SK-N-SH treated with all-trans-retinoic acid at 6 μM for 48 hours (cell line): ENCODE measurements at regions not wholly inside any gene's neighbourhood (a gene's known extent, or its start where the extent isn't known, plus 50 kb on each side); places are given as distances from the start of the nearest gene placed in this dataset.

Experiments
- ARNTL ChIP-seq: fragments of 450-650 bp; formaldehyde crosslinking; IDR thresholded peaks from 2 replicates; pipeline ENCODE4 v1.5.0; 2020; ENCODE audit warnings: low read depth, mild to moderate bottlenecking, moderate library complexity, borderline replicate concordance
- CSDC2 ChIP-seq: fragments of 250-450 bp; sonication (Bioruptor Pico); IDR thresholded peaks from 2 replicates; pipeline ENCODE4 v1.5.0; 2020; ENCODE audit warnings: mild to moderate bottlenecking, moderate library complexity
- GLIS3 ChIP-seq: fragments of 250-450 bp; sonication (Bioruptor Pico); IDR thresholded peaks from 2 replicates; pipeline ENCODE4 v1.5.0; 2020; ENCODE audit warnings: mild to moderate bottlenecking, moderate library complexity
- ISL1 ChIP-seq: fragments of 250-450 bp; sonication (Bioruptor Pico); IDR thresholded peaks from 2 replicates; pipeline ENCODE4 v2.1.2; 2022; ENCODE audit warnings: mild to moderate bottlenecking, moderate library complexity
- PPARA ChIP-seq: fragments of 250-450 bp; sonication (Bioruptor Pico); IDR thresholded peaks from 2 replicates; pipeline ENCODE4 v1.5.0; 2020; ENCODE audit warnings: mild to moderate bottlenecking, borderline replicate concordance
- RARB ChIP-seq: fragments of 250-450 bp; sonication (Bioruptor Pico); IDR thresholded peaks from 2 replicates; pipeline ENCODE4 v1.8.0; 2021; ENCODE audit warnings: mild to moderate bottlenecking, moderate library complexity
- SNAI2 ChIP-seq: fragments of 250-450 bp; sonication (Bioruptor Pico); IDR thresholded peaks from 2 replicates; pipeline ENCODE4 v1.5.0; 2020; ENCODE audit warnings: mild to moderate bottlenecking, moderate library complexity
- ZFP30 ChIP-seq: fragments of 450-650 bp; formaldehyde crosslinking; IDR thresholded peaks from 2 replicates; pipeline ENCODE4 v1.5.0; 2022; ENCODE audit warnings: mild to moderate bottlenecking, moderate library complexity
- ZNF70 ChIP-seq: fragments of 450-650 bp; formaldehyde crosslinking; IDR thresholded peaks from 2 replicates; pipeline ENCODE4 v1.5.0; 2020; ENCODE audit warnings: mild to moderate bottlenecking, moderate library complexity
- ZNF8 ChIP-seq: fragments of 450-650 bp; formaldehyde crosslinking; IDR thresholded peaks from 2 replicates; pipeline ENCODE4 v1.5.0; 2020; ENCODE audit warnings: mild to moderate bottlenecking, moderate library complexity
- TF ChIP-seq, protein P1 (sequence below): fragments of 250-450 bp; sonication (Bioruptor Pico); IDR thresholded peaks from 2 replicates; pipeline ENCODE4 v1.8.0; 2020; ENCODE audit warnings: mild to moderate bottlenecking, moderate library complexity, borderline replicate concordance
- TF ChIP-seq, protein P2 (sequence below): fragments of 250-450 bp; sonication (Bioruptor Pico); IDR thresholded peaks from 2 replicates; pipeline ENCODE4 v1.5.1; 2020; ENCODE audit warnings: low read depth, mild to moderate bottlenecking, moderate library complexity
- TF ChIP-seq, protein P3 (sequence below): fragments of 250-450 bp; sonication (Bioruptor Pico); IDR thresholded peaks from 2 replicates; pipeline ENCODE4 v1.8.0; 2021; ENCODE audit warnings: low read depth, mild to moderate bottlenecking, moderate library complexity, borderline replicate concordance
- TF ChIP-seq, protein P4 (sequence below): fragments of 250-450 bp; sonication (Bioruptor Pico); IDR thresholded peaks from 2 replicates; pipeline ENCODE4 v1.5.0; 2020; ENCODE audit warnings: mild to moderate bottlenecking, moderate library complexity

DNA sequence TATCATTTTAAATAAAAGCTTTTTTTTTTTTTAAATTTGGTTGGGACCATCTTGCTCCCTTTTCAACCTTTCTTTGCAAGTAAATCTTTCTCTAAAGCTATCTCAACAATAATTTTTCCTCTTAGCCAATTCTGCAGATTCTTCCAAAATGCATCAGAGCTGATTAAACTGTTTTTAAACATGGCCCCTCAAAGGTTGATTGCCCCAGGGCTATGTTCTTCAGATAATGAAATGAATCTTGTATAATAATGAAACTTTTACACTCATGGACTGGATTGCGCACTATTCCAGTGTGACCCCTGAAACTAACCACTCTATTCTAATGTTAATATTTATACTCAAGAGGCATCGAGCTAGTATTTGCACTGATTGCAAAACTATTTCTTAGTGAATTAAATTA lies 222.8 kb upstream of the PRDM9 start:
- TF ChIP-seq, protein P1, sequence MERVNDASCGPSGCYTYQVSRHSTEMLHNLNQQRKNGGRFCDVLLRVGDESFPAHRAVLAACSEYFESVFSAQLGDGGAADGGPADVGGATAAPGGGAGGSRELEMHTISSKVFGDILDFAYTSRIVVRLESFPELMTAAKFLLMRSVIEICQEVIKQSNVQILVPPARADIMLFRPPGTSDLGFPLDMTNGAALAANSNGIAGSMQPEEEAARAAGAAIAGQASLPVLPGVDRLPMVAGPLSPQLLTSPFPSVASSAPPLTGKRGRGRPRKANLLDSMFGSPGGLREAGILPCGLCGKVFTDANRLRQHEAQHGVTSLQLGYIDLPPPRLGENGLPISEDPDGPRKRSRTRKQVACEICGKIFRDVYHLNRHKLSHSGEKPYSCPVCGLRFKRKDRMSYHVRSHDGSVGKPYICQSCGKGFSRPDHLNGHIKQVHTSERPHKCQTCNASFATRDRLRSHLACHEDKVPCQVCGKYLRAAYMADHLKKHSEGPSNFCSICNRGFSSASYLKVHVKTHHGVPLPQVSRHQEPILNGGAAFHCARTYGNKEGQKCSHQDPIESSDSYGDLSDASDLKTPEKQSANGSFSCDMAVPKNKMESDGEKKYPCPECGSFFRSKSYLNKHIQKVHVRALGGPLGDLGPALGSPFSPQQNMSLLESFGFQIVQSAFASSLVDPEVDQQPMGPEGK (CRISPR knock-in tag) = no peak
- TF ChIP-seq, protein P2, sequence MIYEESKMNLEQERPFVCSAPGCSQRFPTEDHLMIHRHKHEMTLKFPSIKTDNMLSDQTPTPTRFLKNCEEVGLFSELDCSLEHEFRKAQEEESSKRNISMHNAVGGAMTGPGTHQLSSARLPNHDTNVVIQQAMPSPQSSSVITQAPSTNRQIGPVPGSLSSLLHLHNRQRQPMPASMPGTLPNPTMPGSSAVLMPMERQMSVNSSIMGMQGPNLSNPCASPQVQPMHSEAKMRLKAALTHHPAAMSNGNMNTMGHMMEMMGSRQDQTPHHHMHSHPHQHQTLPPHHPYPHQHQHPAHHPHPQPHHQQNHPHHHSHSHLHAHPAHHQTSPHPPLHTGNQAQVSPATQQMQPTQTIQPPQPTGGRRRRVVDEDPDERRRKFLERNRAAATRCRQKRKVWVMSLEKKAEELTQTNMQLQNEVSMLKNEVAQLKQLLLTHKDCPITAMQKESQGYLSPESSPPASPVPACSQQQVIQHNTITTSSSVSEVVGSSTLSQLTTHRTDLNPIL (CRISPR knock-in tag) = no peak
- TF ChIP-seq SNAI2 (CRISPR knock-in tag) (no peak), ARNTL (CRISPR knock-in tag) (no peak), PPARA (CRISPR knock-in tag) (no peak), RARB (CRISPR knock-in tag) (no peak), ISL1 (CRISPR knock-in tag) (no peak), ZFP30 (CRISPR knock-in tag) (no peak), ZNF70 (CRISPR knock-in tag) (no peak), CSDC2 (CRISPR knock-in tag) (no peak), GLIS3 (CRISPR knock-in tag) (no peak), ZNF8 (no peak)
- TF ChIP-seq, protein P3, sequence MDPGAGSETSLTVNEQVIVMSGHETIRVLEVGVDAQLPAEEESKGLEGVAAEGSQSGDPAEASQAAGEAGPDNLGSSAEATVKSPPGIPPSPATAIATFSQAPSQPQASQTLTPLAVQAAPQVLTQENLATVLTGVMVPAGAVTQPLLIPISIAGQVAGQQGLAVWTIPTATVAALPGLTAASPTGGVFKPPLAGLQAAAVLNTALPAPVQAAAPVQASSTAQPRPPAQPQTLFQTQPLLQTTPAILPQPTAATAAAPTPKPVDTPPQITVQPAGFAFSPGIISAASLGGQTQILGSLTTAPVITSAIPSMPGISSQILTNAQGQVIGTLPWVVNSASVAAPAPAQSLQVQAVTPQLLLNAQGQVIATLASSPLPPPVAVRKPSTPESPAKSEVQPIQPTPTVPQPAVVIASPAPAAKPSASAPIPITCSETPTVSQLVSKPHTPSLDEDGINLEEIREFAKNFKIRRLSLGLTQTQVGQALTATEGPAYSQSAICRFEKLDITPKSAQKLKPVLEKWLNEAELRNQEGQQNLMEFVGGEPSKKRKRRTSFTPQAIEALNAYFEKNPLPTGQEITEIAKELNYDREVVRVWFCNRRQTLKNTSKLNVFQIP = no peak
- TF ChIP-seq, protein P4, sequence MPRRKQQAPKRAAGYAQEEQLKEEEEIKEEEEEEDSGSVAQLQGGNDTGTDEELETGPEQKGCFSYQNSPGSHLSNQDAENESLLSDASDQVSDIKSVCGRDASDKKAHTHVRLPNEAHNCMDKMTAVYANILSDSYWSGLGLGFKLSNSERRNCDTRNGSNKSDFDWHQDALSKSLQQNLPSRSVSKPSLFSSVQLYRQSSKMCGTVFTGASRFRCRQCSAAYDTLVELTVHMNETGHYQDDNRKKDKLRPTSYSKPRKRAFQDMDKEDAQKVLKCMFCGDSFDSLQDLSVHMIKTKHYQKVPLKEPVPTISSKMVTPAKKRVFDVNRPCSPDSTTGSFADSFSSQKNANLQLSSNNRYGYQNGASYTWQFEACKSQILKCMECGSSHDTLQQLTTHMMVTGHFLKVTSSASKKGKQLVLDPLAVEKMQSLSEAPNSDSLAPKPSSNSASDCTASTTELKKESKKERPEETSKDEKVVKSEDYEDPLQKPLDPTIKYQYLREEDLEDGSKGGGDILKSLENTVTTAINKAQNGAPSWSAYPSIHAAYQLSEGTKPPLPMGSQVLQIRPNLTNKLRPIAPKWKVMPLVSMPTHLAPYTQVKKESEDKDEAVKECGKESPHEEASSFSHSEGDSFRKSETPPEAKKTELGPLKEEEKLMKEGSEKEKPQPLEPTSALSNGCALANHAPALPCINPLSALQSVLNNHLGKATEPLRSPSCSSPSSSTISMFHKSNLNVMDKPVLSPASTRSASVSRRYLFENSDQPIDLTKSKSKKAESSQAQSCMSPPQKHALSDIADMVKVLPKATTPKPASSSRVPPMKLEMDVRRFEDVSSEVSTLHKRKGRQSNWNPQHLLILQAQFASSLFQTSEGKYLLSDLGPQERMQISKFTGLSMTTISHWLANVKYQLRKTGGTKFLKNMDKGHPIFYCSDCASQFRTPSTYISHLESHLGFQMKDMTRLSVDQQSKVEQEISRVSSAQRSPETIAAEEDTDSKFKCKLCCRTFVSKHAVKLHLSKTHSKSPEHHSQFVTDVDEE = no peak
